Activated T-helper 17 cell treated with anti-CD3 and anti-CD28 coated beads, Interleukin-2, amount 50 U/mL, for 72 hours (primary cell): ENCODE measurements at regions not wholly inside any gene's neighbourhood (a gene's known extent, or its start where the extent isn't known, plus 50 kb on each side); places are given as distances from the start of the nearest gene placed in this dataset.

ENCODE experiments used
- ATAC-seq: fragments of 150-1000 bp; cut with Tn5 transposase; replicated peaks from 2 replicates; pipeline ENCODE4 v1.10.0; 2021; ENCODE audit warnings: mild to moderate bottlenecking, moderate library complexity
- H3K27ac Mint-ChIP-seq: one replicate; pipeline ENCODE4 v1.8.0; 2022; ENCODE audit warnings: mixed read lengths
- H3K27me3 Mint-ChIP-seq: one replicate; pipeline ENCODE4 v1.8.0; 2022; ENCODE audit warnings: mixed read lengths
- H3K36me3 Mint-ChIP-seq: one replicate; pipeline ENCODE4 v1.8.0; 2022; ENCODE audit warnings: low read depth, mild to moderate bottlenecking, mixed read lengths
- H3K4me1 Mint-ChIP-seq: one replicate; pipeline ENCODE4 v1.8.0; 2022; ENCODE audit warnings: mixed read lengths
- H3K4me3 Mint-ChIP-seq: one replicate; pipeline ENCODE4 v1.8.0; 2022; ENCODE audit warnings: mild to moderate bottlenecking, mixed read lengths
- H3K9me3 Mint-ChIP-seq: one replicate; pipeline ENCODE4 v1.8.0; 2022; ENCODE audit warnings: mixed read lengths

DNA sequence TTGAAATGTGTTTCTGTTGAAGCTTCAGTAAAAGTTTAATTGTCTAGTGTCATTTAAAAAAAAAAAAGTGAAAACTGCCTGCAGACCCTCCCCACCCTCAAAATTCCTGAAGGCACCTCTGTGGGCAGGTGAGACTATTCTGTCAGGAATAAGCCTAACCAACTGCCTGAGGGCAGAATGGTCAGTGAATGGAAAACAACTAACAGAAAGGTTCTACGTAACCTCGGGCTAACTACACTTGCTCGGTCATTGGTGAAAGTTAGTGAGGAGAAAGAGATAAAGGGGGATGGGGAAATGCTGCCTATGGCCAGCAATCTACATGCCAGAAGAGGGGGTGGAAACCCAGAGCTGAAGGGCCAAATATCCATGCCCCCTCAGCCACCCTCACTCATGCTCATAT is 108.6 kb upstream of the SLC24A5 start:
- Mint-ChIP-seq H3K27ac (no peak overlapping the region), H3K9me3 (no peaks in the 10 kb centered on the region), H3K27me3 (peaks cover 11% of the 10 kb centered on the region), H3K4me3 (no peak overlapping the region), H3K4me1 (no peaks in the 10 kb centered on the region), H3K36me3 (no peaks in the 10 kb centered on the region)
- ATAC-seq, result no peak

DNA sequence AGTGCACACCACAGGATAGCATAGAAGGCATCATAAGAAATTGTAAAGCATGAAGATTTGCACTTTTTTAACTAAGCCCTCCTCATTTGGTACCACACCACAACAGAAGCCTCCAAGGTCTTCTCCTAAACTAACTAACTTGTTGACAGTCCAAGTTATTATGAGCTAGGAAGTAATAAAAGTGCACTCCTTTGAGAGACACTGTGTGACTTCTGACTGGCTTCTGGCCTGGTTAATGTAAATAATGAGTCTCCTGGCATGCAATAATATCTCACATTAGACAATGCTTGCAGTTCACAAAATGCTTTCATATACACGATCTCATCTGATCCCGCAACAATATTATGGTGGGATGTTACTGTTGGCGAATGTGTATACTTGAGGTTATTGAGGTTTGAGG is 103.9 kb upstream of the SLC24A5 start:
- peaks cover 7% of the 10 kb centered on the region for H3K27me3 Mint-ChIP-seq
- no peak overlapping the region for H3K4me3 Mint-ChIP-seq
- no peaks in the 10 kb centered on the region for H3K9me3 Mint-ChIP-seq
- no peaks in the 10 kb centered on the region for H3K4me1 Mint-ChIP-seq
- no peak overlapping the region for H3K27ac Mint-ChIP-seq
- ATAC-seq, result no peak
- no peaks in the 10 kb centered on the region for H3K36me3 Mint-ChIP-seq

DNA sequence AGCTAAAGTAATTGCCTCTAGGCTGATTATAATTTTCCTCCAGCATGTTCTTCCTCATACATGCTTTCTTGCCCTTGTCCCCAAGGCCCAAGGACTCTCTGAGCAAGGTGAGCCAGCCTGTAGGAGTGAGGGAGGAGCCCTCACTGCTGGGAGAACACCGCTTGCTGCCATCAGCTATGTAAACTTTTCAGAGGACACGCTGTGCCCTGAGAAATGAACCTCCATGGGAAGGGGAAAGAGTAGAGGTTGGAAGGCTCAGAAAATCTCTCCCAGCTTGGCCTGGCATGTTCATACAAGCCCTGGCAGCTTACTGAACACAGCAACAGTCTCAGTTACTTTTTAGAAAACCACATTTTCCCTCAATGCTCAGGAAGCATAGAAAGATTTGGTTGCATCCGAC is 103.0 kb upstream of the SLC24A5 start:
- Mint-ChIP-seq H3K4me3 (no peak overlapping the region), H3K27me3 (peaks cover 6% of the 10 kb centered on the region), H3K4me1 (no peaks in the 10 kb centered on the region), H3K27ac (no peak overlapping the region), H3K36me3 (no peaks in the 10 kb centered on the region), H3K9me3 (no peaks in the 10 kb centered on the region)
- ATAC-seq, result no peak

DNA sequence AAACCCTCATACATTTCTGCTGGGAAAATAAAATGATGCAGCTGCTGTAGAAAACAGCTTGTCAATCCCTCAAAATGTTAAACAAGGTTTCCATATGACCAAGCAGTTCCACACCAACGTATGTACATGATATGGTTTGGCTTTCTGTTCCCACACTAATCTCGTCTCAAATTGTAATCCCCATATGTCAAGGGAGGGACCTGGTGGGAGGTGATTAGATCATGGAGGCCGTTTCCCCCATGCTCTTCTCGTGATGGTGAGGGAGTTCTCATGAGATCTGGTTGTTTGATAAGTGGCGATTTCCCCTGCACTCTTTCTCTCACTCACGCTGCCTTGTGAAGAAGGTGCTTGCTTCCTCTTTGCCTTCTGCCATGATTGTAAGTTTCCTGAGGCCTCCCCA is 100.6 kb upstream of the SLC24A5 start:
- Mint-ChIP-seq H3K36me3 (no peaks in the 10 kb centered on the region), H3K27me3 (no peaks in the 10 kb centered on the region), H3K9me3 (peaks cover 4% of the 10 kb centered on the region), H3K27ac (no peak overlapping the region), H3K4me1 (no peaks in the 10 kb centered on the region), H3K4me3 (no peak overlapping the region)
- no peak for ATAC-seq

DNA sequence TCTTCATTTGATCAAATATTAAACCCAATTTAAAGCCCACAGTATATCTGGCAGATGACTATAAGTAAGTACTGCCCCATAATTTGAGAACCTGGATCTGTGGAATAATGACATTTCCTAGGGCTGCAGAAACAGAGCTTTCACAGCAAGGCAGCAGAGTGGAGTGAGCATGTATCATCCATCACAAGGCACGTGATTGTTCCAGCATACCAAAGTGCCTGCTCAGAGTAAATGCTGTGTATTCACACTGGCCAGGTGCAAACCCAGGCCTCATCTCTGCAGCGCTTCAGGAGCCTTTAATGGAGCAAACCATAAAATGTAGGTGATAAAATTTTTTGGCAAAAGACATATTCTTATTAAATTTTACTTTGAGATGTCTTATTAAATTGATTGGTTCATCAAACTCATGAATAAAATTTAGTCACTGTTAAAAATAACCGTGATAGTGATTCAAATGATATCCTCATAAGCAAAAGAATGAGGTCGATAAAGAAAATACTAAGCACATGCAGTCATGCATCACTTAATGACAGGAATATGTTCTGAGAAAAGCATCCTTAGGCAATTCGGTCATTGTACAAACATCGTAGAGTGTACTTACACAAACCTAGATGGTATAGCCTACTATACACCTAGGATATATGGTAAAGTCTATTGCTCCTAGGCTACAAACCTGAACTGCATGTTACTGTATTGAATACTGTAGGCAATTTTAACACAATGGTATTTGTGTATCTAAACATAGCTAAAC is 99.3 kb upstream of the SLC24A5 start:
- Mint-ChIP-seq H3K4me1 (no peaks in the 10 kb centered on the region), H3K9me3 (peaks cover 4% of the 10 kb centered on the region), H3K4me3 (no peak overlapping the region), H3K27me3 (peaks cover 9% of the 10 kb centered on the region), H3K36me3 (no peaks in the 10 kb centered on the region), H3K27ac (no peak overlapping the region)
- no peak for ATAC-seq

DNA sequence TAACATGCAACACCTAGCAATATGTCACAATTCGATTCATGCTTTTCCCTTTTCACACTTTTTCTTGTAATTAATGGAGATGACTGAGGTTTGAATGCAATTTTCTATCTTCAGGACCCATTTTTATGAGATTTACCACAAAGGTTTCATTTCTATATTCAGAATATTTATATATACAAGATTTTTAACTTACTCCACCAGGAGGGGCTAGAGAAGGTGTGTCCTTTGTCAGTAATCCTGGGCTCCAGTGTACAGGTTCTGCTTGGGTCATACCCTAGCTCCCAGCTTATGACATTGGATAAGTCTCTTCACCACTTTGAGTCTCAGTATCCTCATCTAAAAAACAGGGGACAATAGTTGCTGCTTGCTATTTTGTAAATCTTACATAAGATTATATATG is 95.7 kb upstream of the SLC24A5 start:
- Mint-ChIP-seq H3K27me3 (peaks cover 14% of the 10 kb centered on the region), H3K36me3 (no peaks in the 10 kb centered on the region), H3K27ac (no peak overlapping the region), H3K4me3 (no peak overlapping the region), H3K4me1 (no peaks in the 10 kb centered on the region), H3K9me3 (peaks cover 4% of the 10 kb centered on the region)
- no peak for ATAC-seq

DNA sequence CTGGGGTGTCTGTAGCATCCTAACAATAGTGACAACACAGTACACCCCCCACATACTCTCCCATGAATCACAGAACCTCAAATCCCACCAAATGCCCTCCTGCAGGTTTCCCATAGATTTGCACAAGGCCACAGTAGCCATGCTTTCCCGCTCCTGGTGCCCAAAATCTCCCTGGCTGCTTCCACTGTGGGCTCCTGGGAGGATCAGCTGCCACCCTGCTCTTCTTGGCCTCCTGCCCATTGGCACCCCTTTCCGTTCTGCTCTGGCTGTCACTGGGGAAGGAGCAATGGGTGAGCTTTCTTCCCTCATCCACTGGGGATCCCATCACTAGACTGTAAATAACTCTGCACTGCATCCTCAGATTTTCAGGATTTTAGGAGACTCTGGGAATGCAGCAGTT is 92.1 kb upstream of the SLC24A5 start:
- Mint-ChIP-seq H3K36me3 (no peaks in the 10 kb centered on the region), H3K27me3 (peaks cover 17% of the 10 kb centered on the region), H3K4me3 (no peak overlapping the region), H3K27ac (no peak overlapping the region), H3K4me1 (no peaks in the 10 kb centered on the region), H3K9me3 (no peaks in the 10 kb centered on the region)
- ATAC-seq, result no peak

DNA sequence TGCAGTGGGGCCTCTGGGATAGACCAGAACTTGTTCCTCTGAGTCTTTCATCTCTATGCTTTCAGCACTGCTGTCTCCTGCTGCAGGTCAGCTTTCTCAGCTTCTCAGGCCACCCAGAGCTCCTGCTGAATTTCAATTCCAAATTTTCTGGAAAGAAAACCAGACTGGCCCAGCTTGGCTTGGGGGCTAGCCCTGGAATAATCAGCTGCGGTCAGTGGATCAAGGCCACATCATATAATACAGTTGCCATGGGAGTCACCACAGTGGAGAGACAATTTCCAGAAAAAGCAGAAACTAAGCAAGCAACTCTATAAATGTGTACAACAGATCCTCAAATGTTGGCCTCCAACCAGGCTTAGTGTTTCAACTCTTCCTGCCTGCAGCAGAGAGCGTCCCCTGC is 91.1 kb upstream of the SLC24A5 start:
- Mint-ChIP-seq H3K4me3 (no peak overlapping the region), H3K27me3 (peaks cover 24% of the 10 kb centered on the region)
- no peak for ATAC-seq

DNA sequence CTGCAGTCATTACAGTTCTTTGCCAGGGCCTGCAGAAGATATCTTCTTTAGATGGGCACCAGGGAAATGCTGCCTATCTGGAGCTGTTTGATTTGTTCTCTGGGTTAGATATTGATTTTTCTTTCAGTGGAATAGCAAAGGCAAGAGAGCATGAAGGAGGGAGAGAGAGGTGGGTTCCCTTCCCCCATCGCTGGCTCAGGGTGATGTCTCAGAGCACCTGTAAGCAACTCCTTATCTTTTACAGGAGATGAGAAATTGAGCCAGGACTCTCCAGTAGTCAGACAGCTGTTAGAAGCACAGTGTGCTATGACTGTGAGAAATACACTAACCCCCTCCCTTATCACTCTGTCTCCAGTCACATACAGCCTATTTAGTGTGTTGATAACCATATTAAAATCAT is 89.3 kb upstream of the SLC24A5 start:
- Mint-ChIP-seq H3K4me3 (no peak overlapping the region), H3K27me3 (peaks cover 19% of the 10 kb centered on the region), H3K36me3 (no peaks in the 10 kb centered on the region), H3K9me3 (peaks cover 4% of the 10 kb centered on the region), H3K27ac (no peak overlapping the region), H3K4me1 (no peaks in the 10 kb centered on the region)
- ATAC-seq, result no peak

More for the DNA sequence above, 91.1 kb upstream of the SLC24A5 start:
- H3K27ac Mint-ChIP-seq, result no peak overlapping the region
- no peaks in the 10 kb centered on the region for H3K4me1 Mint-ChIP-seq
- H3K36me3 Mint-ChIP-seq, result no peaks in the 10 kb centered on the region
- H3K9me3 Mint-ChIP-seq, result peaks cover 4% of the 10 kb centered on the region

DNA sequence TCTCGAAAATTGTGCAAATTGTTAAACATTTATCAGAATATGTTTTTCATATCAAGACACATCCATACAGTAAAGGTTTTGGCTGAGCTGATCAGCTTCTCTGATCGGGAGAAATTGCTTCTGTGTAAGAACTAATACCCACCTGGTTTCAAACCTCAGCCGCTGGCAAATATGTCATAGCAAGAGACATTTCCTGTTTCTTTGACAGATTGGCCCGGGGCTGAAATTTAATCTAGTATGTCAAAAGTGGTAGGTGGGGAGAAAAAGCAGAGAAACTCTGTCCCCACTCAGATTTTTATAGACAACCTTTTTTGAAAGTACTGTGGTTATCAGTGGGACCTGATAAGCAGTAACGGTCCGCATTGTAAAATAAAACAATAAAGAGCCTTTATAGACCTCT is 88.8 kb upstream of the SLC24A5 start:
- peaks cover 4% of the 10 kb centered on the region for H3K9me3 Mint-ChIP-seq
- no peak overlapping the region for H3K27ac Mint-ChIP-seq
- no peaks in the 10 kb centered on the region for H3K4me1 Mint-ChIP-seq
- no peak overlapping the region for H3K4me3 Mint-ChIP-seq
- no peak for ATAC-seq
- H3K27me3 Mint-ChIP-seq, result peaks cover 19% of the 10 kb centered on the region
- no peaks in the 10 kb centered on the region for H3K36me3 Mint-ChIP-seq

DNA sequence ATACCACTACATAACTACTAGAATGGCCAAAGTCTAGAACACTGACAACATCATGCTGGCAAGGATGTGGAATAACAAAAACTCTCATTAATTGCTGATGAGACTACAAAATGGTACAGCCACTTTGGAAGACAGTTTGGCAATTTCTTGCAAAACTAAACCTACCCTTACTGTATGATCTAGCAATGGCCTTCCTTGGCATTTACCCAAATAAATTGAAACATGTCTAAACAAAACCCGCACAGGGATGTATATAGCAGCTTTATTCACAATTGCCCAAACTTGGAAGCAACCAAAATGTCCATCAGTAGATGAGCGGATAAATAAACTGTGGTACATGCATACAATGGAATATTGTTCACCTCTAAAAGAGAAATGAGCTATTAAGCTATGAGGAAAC is 87.9 kb upstream of the SLC24A5 start:
- no peak for ATAC-seq
- Mint-ChIP-seq H3K27me3 (peaks cover 25% of the 10 kb centered on the region), H3K4me3 (no peak overlapping the region), H3K36me3 (no peaks in the 10 kb centered on the region), H3K27ac (no peak overlapping the region), H3K9me3 (peaks cover 4% of the 10 kb centered on the region), H3K4me1 (no peaks in the 10 kb centered on the region)

DNA sequence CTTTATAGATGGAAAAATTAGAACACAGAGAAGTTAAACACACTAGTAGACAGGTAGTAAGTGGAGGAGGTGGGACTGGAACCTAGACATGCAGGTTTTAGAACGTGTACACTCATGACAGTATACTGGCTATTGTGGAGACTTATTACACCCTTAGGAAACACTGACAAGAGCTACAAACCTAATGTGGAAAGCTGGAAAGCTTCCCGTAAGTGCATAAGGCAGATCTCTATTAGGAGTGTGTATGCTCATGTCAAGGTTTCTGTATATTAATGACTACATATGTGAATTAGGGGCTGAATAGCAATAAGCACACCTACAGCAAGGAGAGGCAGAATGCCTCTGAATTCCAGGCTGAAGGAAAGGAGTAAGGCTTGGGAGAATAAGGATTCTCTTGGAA is 82.6 kb upstream of the SLC24A5 start:
- H3K36me3 Mint-ChIP-seq, result no peaks in the 10 kb centered on the region
- no peak overlapping the region for H3K27ac Mint-ChIP-seq
- ATAC-seq, result no peak
- H3K27me3 Mint-ChIP-seq, result peaks cover 18% of the 10 kb centered on the region
- peaks cover 4% of the 10 kb centered on the region for H3K9me3 Mint-ChIP-seq
- no peak overlapping the region for H3K4me3 Mint-ChIP-seq
- H3K4me1 Mint-ChIP-seq, result no peaks in the 10 kb centered on the region

DNA sequence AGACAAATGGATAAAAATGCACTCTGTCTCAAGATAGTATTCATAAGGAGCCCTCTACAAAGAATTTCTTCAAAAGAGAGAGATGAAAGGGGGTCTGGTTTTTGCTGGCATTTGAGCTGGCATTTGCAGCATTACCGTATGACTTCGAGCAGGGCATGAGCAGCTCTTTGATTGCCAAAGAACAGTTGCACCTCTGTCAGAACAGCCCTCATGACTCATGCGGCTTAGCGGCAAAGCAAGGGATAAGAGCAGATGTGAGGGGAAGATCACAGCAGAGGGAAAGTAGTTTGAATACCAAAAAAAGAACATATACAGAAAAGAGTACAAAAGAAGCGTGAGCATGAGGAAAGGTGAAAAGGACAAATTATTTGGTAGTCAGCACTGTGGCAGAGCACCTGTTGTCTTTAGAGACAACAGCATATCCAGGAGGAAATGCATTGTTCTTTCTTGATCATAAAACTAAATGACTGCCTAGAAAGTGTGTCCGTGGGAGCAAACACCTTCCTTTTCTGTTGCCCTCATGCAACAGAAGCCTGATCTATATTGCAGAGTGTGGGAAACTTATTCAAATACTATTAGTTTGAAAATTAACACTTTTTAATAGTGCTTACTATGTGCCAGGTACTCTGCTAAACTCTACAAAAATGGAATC is 80.5 kb upstream of the SLC24A5 start:
- ATAC-seq, result no peak
- no peaks in the 10 kb centered on the region for H3K9me3 Mint-ChIP-seq

DNA sequence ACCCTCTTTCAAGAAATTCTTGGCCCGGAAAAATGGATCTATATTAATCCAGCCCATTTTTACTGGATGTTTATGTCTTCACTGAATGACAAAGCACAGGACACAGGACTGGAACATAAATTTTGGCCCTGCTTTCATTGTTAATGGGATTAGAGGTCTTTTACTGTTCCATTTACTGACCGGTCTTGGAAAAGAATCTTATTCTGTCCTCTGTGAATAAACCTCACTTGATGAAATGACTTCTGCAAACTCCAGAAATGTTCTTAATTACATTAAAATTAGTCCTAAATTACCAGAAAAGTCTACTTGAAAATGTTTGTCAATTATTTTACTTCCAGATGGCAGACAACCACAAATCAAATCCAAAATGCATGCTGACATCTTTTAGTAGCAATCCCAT is 79.3 kb upstream of the SLC24A5 start:
- H3K9me3 Mint-ChIP-seq, result no peaks in the 10 kb centered on the region
- no peak overlapping the region for H3K4me3 Mint-ChIP-seq
- no peak overlapping the region for H3K27ac Mint-ChIP-seq
- H3K27me3 Mint-ChIP-seq, result peaks cover 9% of the 10 kb centered on the region
- no peaks in the 10 kb centered on the region for H3K4me1 Mint-ChIP-seq
- no peak for ATAC-seq
- no peaks in the 10 kb centered on the region for H3K36me3 Mint-ChIP-seq

More for the DNA sequence above, 80.5 kb upstream of the SLC24A5 start:
- H3K4me3 Mint-ChIP-seq, result no peak overlapping the region
- no peaks in the 10 kb centered on the region for H3K36me3 Mint-ChIP-seq
- H3K4me1 Mint-ChIP-seq, result no peaks in the 10 kb centered on the region
- peaks cover 9% of the 10 kb centered on the region for H3K27me3 Mint-ChIP-seq
- H3K27ac Mint-ChIP-seq, result no peak overlapping the region

DNA sequence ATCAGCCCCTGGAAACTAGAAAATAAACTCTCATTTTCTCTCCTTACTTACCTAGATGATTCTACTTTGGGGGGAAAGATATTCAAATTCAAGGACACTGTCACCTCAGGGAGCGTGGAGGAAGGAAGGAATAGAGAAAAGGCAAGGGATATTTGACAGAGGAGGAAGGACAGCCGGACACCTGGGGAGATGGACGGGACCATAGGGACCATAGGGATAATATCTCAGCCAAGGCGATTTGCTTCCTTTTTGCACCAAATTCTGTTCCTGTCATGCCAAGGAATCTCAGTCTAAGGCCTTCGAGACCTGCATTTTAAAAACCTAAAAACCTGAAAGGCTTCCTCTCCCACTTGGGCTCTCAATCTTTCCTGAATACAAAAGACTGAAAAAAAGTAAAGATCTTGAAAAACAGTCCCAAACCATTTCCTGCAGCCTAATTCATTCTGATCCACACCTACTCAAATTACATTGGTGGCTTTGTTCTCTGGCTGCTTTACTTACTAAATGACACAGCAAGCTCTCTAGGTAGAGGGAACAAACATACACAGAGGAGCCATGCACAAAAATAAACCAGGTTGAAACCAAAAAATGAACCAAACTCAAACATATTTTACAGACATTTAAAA is 73.9 kb upstream of the SLC24A5 start:
- no peak overlapping the region for H3K27ac Mint-ChIP-seq
- no peaks in the 10 kb centered on the region for H3K9me3 Mint-ChIP-seq
- no peaks in the 10 kb centered on the region for H3K4me1 Mint-ChIP-seq
- no peak for ATAC-seq
- peaks cover 3% of the 10 kb centered on the region for H3K27me3 Mint-ChIP-seq
- no peak overlapping the region for H3K4me3 Mint-ChIP-seq
- H3K36me3 Mint-ChIP-seq, result no peaks in the 10 kb centered on the region
